Natural killer cell (primary cell): ENCODE measurements at regions not wholly inside any gene's neighbourhood (a gene's known extent, or its start where the extent isn't known, plus 50 kb on each side); places are given as distances from the start of the nearest gene placed in this dataset.

Experiments
- ATAC-seq, 3 donors: fragments of 150-1000 bp in 2 of 3; fragments of 200-7000 bp in 1 of 3; cut with Tn5 transposase; 1 replicate in 1 of 3; 2 replicates in 2 of 3; pipeline ENCODE4 v1.10.0; 2021; ENCODE audit warnings: mild to moderate bottlenecking in 2 of 3, moderate library complexity in 2 of 3
- DNase-seq, 2 donors: peaks; one replicate each; pipeline versions ENCODE4 v3.0.0 to v3.0.0-alpha.2; 2013 to 2021; ENCODE audit warnings: mixed read lengths in 1 of 2
- H3K27ac ChIP-seq: one replicate; pipeline ENCODE4 v1.5.1; 2013; ENCODE audit warnings: mild to moderate bottlenecking, low read length
- H3K27me3 ChIP-seq: one replicate; pipeline ENCODE4 v1.6.1; 2013; ENCODE audit warnings: low read length; ENCODE audit not compliant: control insufficient read depth, insufficient read depth
- H3K36me3 ChIP-seq: one replicate; pipeline ENCODE4 v1.6.1; 2013; ENCODE audit warnings: low read length; ENCODE audit not compliant: control insufficient read depth, insufficient read depth
- H3K4me1 ChIP-seq: one replicate; pipeline ENCODE4 v1.6.1; 2013; ENCODE audit warnings: low read length; ENCODE audit not compliant: control insufficient read depth, insufficient read depth
- H3K4me3 ChIP-seq: one replicate; pipeline ENCODE4 v1.5.1; 2013; ENCODE audit warnings: low read length
- H3K9me3 ChIP-seq: one replicate; pipeline ENCODE4 v1.6.1; 2013; ENCODE audit warnings: low read length; ENCODE audit not compliant: control insufficient read depth, insufficient read depth
- H3K27ac Mint-ChIP-seq, 2 donors: one replicate each; pipeline ENCODE4 v1.8.0; 2022; ENCODE audit warnings: mild to moderate bottlenecking in 2 of 2, mixed read lengths in 2 of 2, moderate library complexity in 1 of 2
- H3K27me3 Mint-ChIP-seq, 2 donors: one replicate each; pipeline ENCODE4 v1.8.0; 2022; ENCODE audit warnings: low read depth in 2 of 2, mixed read lengths in 2 of 2
- H3K36me3 Mint-ChIP-seq: one replicate; pipeline ENCODE4 v1.8.0; 2022; ENCODE audit warnings: mixed read lengths
- H3K4me1 Mint-ChIP-seq, 2 donors: one replicate each; pipeline ENCODE4 v1.8.0; 2022; ENCODE audit warnings: mixed read lengths in 2 of 2
- H3K4me3 Mint-ChIP-seq: one replicate; pipeline ENCODE4 v1.8.0; 2022; ENCODE audit warnings: mild to moderate bottlenecking, moderate library complexity, mixed read lengths
- H3K9me3 Mint-ChIP-seq, 2 donors: one replicate each; pipeline ENCODE4 v1.8.0; 2022; ENCODE audit warnings: mixed read lengths in 2 of 2
- CTCF ChIP-seq: fragments of 200-600 bp; IDR thresholded peaks from one replicate; pipeline ENCODE4 v1.8.0; 2022; ENCODE audit warnings: antibody characterized with exemption
- WGBS: methylation state at CpG from one replicate; pipeline ENCODE4 v1.1.7; 2013; ENCODE audit warnings: missing lambda C conversion rate; ENCODE audit not compliant: insufficient coverage; 5-methylcytosine and 5-hydroxymethylcytosine counted together
- intact Hi-C: fragments of 100-400 bp; cut with micrococcal nuclease; formaldehyde crosslinking; loops from one replicate; pipeline ENCODE4 v1.14.2; 2022

GRCh38 chr11:59265735-59266134 is 53.0 kb upstream of the MPEG1 start:
- intact Hi-C loops = no loop called here
- H3K4me3 ChIP-seq = no peak overlapping the region
- TF ChIP-seq CTCF = no peak
- Mint-ChIP-seq H3K27me3 (no peaks in the 10 kb centered on the region), H3K27ac (no peak overlapping the region), H3K36me3 (no peaks in the 10 kb centered on the region), H3K4me3 (no peak overlapping the region), H3K9me3 (no peaks in the 10 kb centered on the region), H3K4me1 (peaks cover 4% of the 10 kb centered on the region in 2 donors)
- DNase-seq (no peak), ATAC-seq (no peak)
- peaks cover 18% of the 10 kb centered on the region for H3K4me1 ChIP-seq
- H3K9me3 ChIP-seq = no peaks in the 10 kb centered on the region
- no peak overlapping the region for H3K27ac ChIP-seq
- WGBS = 90% methylated on average over 1 of the region's 1 CpG
- H3K27me3 ChIP-seq = no peaks in the 10 kb centered on the region
- H3K36me3 ChIP-seq = no peaks in the 10 kb centered on the region

- Mint-ChIP-seq H3K27ac (no peak overlapping the region), H3K9me3 (no peaks in the 10 kb centered on the region), H3K27me3 (no peaks in the 10 kb centered on the region), H3K4me3 (no peak overlapping the region), H3K36me3 (no peaks in the 10 kb centered on the region), H3K4me1 (peaks cover 4% of the 10 kb centered on the region in 2 donors)
- H3K27me3 ChIP-seq = no peaks in the 10 kb centered on the region
- H3K36me3 ChIP-seq = no peaks in the 10 kb centered on the region
- intact Hi-C loops = no loop called here
- H3K27ac ChIP-seq = no peak overlapping the region
- DNase-seq (no peak), ATAC-seq (no peak)
- no peaks in the 10 kb centered on the region for H3K9me3 ChIP-seq
- 88% methylated on average over 7 of the region's 8 CpGs for WGBS
- no peak overlapping the region for H3K4me3 ChIP-seq
- H3K4me1 ChIP-seq = peaks cover 18% of the 10 kb centered on the region
- TF ChIP-seq CTCF = no peak
Observed at GRCh38 chr11:59264736-59265135, 52.0 kb upstream of the MPEG1 start.

- ATAC-seq = no peak
- WGBS = 74% methylated on average over 9 of the region's 9 CpGs
- Histone ChIP-seq H3K27ac (no peak overlapping the region), H3K4me1 (peaks cover 18% of the 10 kb centered on the region), H3K4me3 (no peak overlapping the region), H3K36me3 (no peaks in the 10 kb centered on the region), H3K27me3 (no peaks in the 10 kb centered on the region), H3K9me3 (no peaks in the 10 kb centered on the region)
- DNase-seq = peak in 1 of 2 donors; percentile 48
- peaks cover 4% of the 10 kb centered on the region in 2 donors for H3K4me1 Mint-ChIP-seq
- TF ChIP-seq CTCF = no peak
- no peak overlapping the region for H3K27ac Mint-ChIP-seq
- no peak overlapping the region for H3K4me3 Mint-ChIP-seq
- no peaks in the 10 kb centered on the region for H3K27me3 Mint-ChIP-seq
- H3K36me3 Mint-ChIP-seq = no peaks in the 10 kb centered on the region
- intact Hi-C loops = no loop called here
- H3K9me3 Mint-ChIP-seq = no peaks in the 10 kb centered on the region
Observed at GRCh38 chr11:59263225-59263894, 50.6 kb upstream of the MPEG1 start.
